Liver (tissue), 3 donors: ENCODE measurements at regions not wholly inside any gene's neighbourhood (a gene's known extent, or its start where the extent isn't known, plus 50 kb on each side); places are given as distances from the start of the nearest gene placed in this dataset.

Source experiments
- CTCF ChIP-seq: fragments of 150-350 bp; IDR thresholded peaks from 2 replicates; pipeline ENCODE4 v1.5.1; 2017; ENCODE audit warnings: improper control_type of control experiment, low read depth, low read length; ENCODE audit not compliant: missing input control
- EGR1 ChIP-seq, 2 donors: IDR thresholded peaks; 2 replicates each; pipeline ENCODE4 v1.6.1; 2016 to 2018; ENCODE audit warnings: antibody characterized with exemption in 2 of 2, low read depth in 2 of 2
- FOXA1 ChIP-seq: IDR thresholded peaks from 2 replicates; pipeline ENCODE4 v1.6.1; 2016; ENCODE audit warnings: antibody characterized with exemption
- FOXA2 ChIP-seq: IDR thresholded peaks from 2 replicates; pipeline ENCODE4 v1.6.1; 2016; ENCODE audit warnings: antibody characterized with exemption
- GABPA ChIP-seq, 2 donors: IDR thresholded peaks in 1 of 2; conservative IDR thresholded peaks in 1 of 2; 2 replicates each; pipeline ENCODE4 v1.6.1; 2016; ENCODE audit warnings: antibody characterized with exemption in 2 of 2, mild to moderate bottlenecking in 1 of 2, moderate library complexity in 1 of 2
- RAD21 ChIP-seq, 2 donors: IDR thresholded peaks; 2 replicates each; pipeline ENCODE4 v1.6.1; 2016; ENCODE audit warnings: antibody characterized with exemption in 2 of 2, mild to moderate bottlenecking in 2 of 2
- REST ChIP-seq: IDR thresholded peaks from 2 replicates; pipeline ENCODE4 v1.6.1; 2016; ENCODE audit warnings: antibody characterized with exemption, mild to moderate bottlenecking
- SP1 ChIP-seq: IDR thresholded peaks from 2 replicates; pipeline ENCODE4 v1.6.1; 2018; ENCODE audit warnings: antibody characterized with exemption, mild to moderate bottlenecking
- TAF1 ChIP-seq: conservative IDR thresholded peaks from 2 replicates; pipeline ENCODE4 v1.6.1; 2016; ENCODE audit warnings: antibody characterized with exemption, mild to moderate bottlenecking
- YY1 ChIP-seq: IDR thresholded peaks from 2 replicates; pipeline ENCODE4 v1.6.1; 2016; ENCODE audit warnings: antibody characterized with exemption, mild to moderate bottlenecking
- TF ChIP-seq, protein P1 (sequence below): IDR thresholded peaks from 2 replicates; pipeline ENCODE4 v1.6.1; 2016; ENCODE audit warnings: antibody characterized with exemption
- TF ChIP-seq, protein P2 (sequence below): IDR thresholded peaks from 2 replicates; pipeline ENCODE4 v1.6.1; 2016; ENCODE audit warnings: antibody characterized with exemption
- donor health status: healthy.
- donor health status: healthy.

DNA sequence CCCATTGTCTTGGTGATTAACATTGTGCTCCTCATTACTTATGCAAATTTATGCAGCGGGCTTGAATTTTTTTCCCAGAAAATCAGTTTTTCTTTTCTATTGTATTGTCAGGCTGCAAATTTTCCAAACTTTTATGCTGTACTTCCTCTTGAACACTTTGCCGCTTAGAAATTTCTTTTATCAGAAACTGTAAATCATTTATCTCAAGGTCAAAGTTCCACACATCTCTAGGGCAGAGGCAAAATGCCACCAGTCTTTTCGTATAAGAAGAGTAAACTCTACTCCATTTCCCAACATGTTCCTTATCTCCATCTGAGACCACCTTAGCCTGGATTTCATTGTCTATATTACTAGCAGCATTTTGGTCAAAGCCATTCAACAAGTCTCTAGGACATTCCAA is 113.9 kb upstream of the OLFM3 start:
- TF ChIP-seq CTCF (no peak), SP1 (no peak), RAD21 (IDR thresholded peaks at IDR 0.05) (no peak), TAF1 (no peak), EGR1 (IDR thresholded peaks at IDR 0.05; ENCODE audit: low read depth in 2 of 2) (no peak), YY1 (no peak), GABPA (IDR thresholded peaks at IDR 0.05 in 1 of 2, conservative IDR thresholded peaks at IDR 0.05 in 1 of 2) (no peak), REST (no peak), FOXA1 (no peak), FOXA2 (no peak)
- TF ChIP-seq, protein P1, sequence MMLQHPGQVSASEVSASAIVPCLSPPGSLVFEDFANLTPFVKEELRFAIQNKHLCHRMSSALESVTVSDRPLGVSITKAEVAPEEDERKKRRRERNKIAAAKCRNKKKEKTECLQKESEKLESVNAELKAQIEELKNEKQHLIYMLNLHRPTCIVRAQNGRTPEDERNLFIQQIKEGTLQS, result no peak
- TF ChIP-seq, protein P2, sequence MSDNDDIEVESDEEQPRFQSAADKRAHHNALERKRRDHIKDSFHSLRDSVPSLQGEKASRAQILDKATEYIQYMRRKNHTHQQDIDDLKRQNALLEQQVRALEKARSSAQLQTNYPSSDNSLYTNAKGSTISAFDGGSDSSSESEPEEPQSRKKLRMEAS, result no peak
